Spleen (tissue), 7 donors: ENCODE measurements at regions not wholly inside any gene's neighbourhood (a gene's known extent, or its start where the extent isn't known, plus 50 kb on each side); places are given as distances from the start of the nearest gene placed in this dataset.
"Not testable (repeated sequence)": the region's sequence is repeated elsewhere in the genome, so short reads cannot be mapped to it uniquely, and the experiment has no call there.

ENCODE experiments used
- CTCF ChIP-seq, 11 experiments: fragments of 200-600 bp in 7 of 11; fragments of 450-650 bp in 4 of 11; sonication (generic) in 4 of 11; IDR thresholded peaks in 8 of 11; conservative IDR thresholded peaks in 3 of 11; 1 replicate in 7 of 11; 2 replicates in 4 of 11; pipeline versions ENCODE4 v1.4.0 to v1.8.0; 2016 to 2021; ENCODE audit warnings: antibody characterized with exemption in 11 of 11, inconsistent platforms in 4 of 11, mild to moderate bottlenecking in 1 of 11
- POLR2A ChIP-seq, 3 donors: fragments of 450-650 bp; IDR thresholded peaks; one replicate each; pipeline ENCODE4 v1.5.1; 2017; ENCODE audit warnings: antibody characterized with exemption in 3 of 3, mild to moderate bottlenecking in 1 of 3
- donor health status: DM: no; HTN: no; CAD: no; lungs with moderate emphysema.
- donor health status: DM: no; HTN: no; CAD: no.
- donor health status: DM: no; HTN: no; CAD: no.

- not testable (repeated sequence) for TF ChIP-seq CTCF (IDR thresholded peaks at IDR 0.05 in 8 of 11, conservative IDR thresholded peaks at IDR 0.05 in 3 of 11); POLR2A (IDR thresholded peaks at IDR 0.05)
Measured at GRCh38 chr7:76202-76601, 116.2 kb upstream of the FAM20C start.
